Smooth muscle cell (in vitro differentiated cells): ENCODE measurements at regions not wholly inside any gene's neighbourhood (a gene's known extent, or its start where the extent isn't known, plus 50 kb on each side); places are given as distances from the start of the nearest gene placed in this dataset.

Experiments used
- DNase-seq: peaks from one replicate; lab custom pipeline; 2025; ENCODE audit not compliant: unreplicated experiment; lab: John Stamatoyannopoulos, UW
- H2AFZ ChIP-seq: fragments of 200-600 bp; sonication (generic); 2 replicates; pipeline ENCODE4 v1.6.0; 2016; ENCODE audit warnings: antibody characterized with exemption, low read depth, mild to moderate bottlenecking
- H3F3A ChIP-seq: fragments of 200-600 bp; sonication (generic); 2 replicates; pipeline ENCODE4 v1.6.0; 2017; ENCODE audit warnings: antibody characterized with exemption, low read depth
- H3K27ac ChIP-seq: fragments of 200-600 bp; sonication (generic); 2 replicates; pipeline ENCODE4 v1.5.1; 2016; ENCODE audit warnings: low read depth, mild to moderate bottlenecking
- H3K27me3 ChIP-seq: fragments of 200-600 bp; sonication (generic); 2 replicates; pipeline ENCODE4 v1.6.1; 2016; ENCODE audit warnings: low read depth, mild to moderate bottlenecking
- H3K36me3 ChIP-seq: fragments of 200-600 bp; sonication (generic); 2 replicates; pipeline ENCODE4 v1.5.1; 2016; ENCODE audit warnings: low read depth
- H3K4me1 ChIP-seq: fragments of 200-600 bp; sonication (generic); 2 replicates; pipeline ENCODE4 v1.5.1; 2016; ENCODE audit warnings: low read depth
- H3K4me2 ChIP-seq: fragments of 200-600 bp; sonication (generic); 2 replicates; pipeline ENCODE4 v1.6.0; 2016; ENCODE audit warnings: mild to moderate bottlenecking
- H3K4me3 ChIP-seq: fragments of 200-600 bp; sonication (generic); 2 replicates; pipeline ENCODE4 v1.5.1; 2016; ENCODE audit warnings: mild to moderate bottlenecking
- H3K79me2 ChIP-seq: fragments of 200-600 bp; sonication (generic); 2 replicates; pipeline ENCODE4 v1.6.0; 2016; ENCODE audit warnings: low read depth, mild to moderate bottlenecking
- H3K9ac ChIP-seq: fragments of 200-600 bp; sonication (generic); 2 replicates; pipeline ENCODE4 v1.6.0; 2016; ENCODE audit warnings: low read depth
- H3K9me3 ChIP-seq: fragments of 200-600 bp; sonication (generic); replicated peaks from 2 replicates; pipeline ENCODE4 v1.5.1; 2016; ENCODE audit warnings: low read depth
- H4K20me1 ChIP-seq: fragments of 200-600 bp; sonication (generic); 2 replicates; pipeline ENCODE4 v1.6.0; 2016; ENCODE audit warnings: low read depth
- WGBS: methylation state at CpG from one replicate; pipeline ENCODE4 v1.1.7; 2016; ENCODE audit warnings: low lambda C conversion rate; 5-methylcytosine and 5-hydroxymethylcytosine counted together
- TF ChIP-seq, protein P1 (sequence below): fragments of 200-600 bp; sonication (generic); IDR thresholded peaks from 2 replicates; pipeline ENCODE4 v1.5.1; 2017; ENCODE audit warnings: borderline replicate concordance, mild to moderate bottlenecking, antibody characterized with exemption; ENCODE audit not compliant: insufficient read depth, poor library complexity, severe bottlenecking

DNA sequence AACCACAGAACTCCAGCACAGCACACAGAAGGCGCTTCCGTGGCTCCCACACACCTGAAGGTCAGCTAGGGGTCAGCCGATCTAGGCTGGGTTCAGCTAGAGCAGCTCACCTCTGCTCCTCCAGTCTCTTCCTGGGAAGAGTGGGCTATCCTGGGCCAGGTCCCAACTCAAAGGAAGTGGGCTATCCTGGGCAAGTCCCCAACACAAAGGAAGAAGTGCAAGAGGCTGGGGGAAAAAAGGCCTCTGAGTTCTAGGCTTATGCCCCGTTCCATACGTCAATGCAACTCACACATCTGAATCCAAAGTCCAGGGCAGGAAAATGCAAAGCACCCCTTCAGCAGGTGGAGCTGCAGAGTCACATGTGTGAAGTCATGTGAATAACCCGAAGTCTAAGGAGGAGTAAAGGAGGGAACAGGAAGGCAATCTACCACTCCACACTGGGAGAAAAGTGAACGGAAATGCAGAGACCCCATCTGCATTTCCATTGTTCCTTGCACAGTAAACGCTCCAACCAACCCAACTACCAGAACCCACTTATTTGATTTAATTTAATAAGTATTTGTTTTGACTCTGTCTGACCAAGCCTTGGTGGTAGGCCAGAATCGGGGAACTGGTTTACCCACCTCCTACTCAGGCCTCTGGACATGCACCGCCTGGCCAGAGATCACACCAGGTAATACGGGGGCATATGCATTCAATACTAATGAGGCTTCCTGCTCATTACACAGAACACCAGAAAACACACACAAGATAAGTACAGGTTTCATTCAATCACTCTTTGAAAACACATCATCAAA, 95.5 kb upstream of the RNF32 start:
- no peaks in the 10 kb centered on the region for H3K9me3 ChIP-seq
- no peaks in the 10 kb centered on the region for H4K20me1 ChIP-seq
- H3K27me3 ChIP-seq = no peaks in the 10 kb centered on the region
- no peaks in the 10 kb centered on the region for H3F3A ChIP-seq
- TF ChIP-seq, protein P1, sequence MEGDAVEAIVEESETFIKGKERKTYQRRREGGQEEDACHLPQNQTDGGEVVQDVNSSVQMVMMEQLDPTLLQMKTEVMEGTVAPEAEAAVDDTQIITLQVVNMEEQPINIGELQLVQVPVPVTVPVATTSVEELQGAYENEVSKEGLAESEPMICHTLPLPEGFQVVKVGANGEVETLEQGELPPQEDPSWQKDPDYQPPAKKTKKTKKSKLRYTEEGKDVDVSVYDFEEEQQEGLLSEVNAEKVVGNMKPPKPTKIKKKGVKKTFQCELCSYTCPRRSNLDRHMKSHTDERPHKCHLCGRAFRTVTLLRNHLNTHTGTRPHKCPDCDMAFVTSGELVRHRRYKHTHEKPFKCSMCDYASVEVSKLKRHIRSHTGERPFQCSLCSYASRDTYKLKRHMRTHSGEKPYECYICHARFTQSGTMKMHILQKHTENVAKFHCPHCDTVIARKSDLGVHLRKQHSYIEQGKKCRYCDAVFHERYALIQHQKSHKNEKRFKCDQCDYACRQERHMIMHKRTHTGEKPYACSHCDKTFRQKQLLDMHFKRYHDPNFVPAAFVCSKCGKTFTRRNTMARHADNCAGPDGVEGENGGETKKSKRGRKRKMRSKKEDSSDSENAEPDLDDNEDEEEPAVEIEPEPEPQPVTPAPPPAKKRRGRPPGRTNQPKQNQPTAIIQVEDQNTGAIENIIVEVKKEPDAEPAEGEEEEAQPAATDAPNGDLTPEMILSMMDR = no peak
- no peak overlapping the region for H3K9ac ChIP-seq
- H3K79me2 ChIP-seq = no peaks in the 10 kb centered on the region
- no peak overlapping the region for H3K4me2 ChIP-seq
- DNase-seq = no peak
- H2AFZ ChIP-seq = no peak overlapping the region
- 88% methylated on average over 11 of the region's 11 CpGs for WGBS
- no peaks in the 10 kb centered on the region for H3K36me3 ChIP-seq
- H3K4me1 ChIP-seq = no peaks in the 10 kb centered on the region
- no peak overlapping the region for H3K27ac ChIP-seq
- no peak overlapping the region for H3K4me3 ChIP-seq

- H3K4me1 ChIP-seq = no peaks in the 10 kb centered on the region
- H3K36me3 ChIP-seq = no peaks in the 10 kb centered on the region
- WGBS = 86% methylated on average over 33 of the region's 33 CpGs
- DNase-seq = no peak
- no peak overlapping the region for H2AFZ ChIP-seq
- no peaks in the 10 kb centered on the region for H3K9me3 ChIP-seq
- H3K79me2 ChIP-seq = no peaks in the 10 kb centered on the region
- no peak overlapping the region for H3K9ac ChIP-seq
- TF ChIP-seq, protein P1 = no peak
- no peaks in the 10 kb centered on the region for H3F3A ChIP-seq
- H3K4me2 ChIP-seq = no peak overlapping the region
- no peaks in the 10 kb centered on the region for H4K20me1 ChIP-seq
- no peak overlapping the region for H3K4me3 ChIP-seq
- H3K27ac ChIP-seq = no peak overlapping the region
- H3K27me3 ChIP-seq = no peaks in the 10 kb centered on the region
These were observed 96.6 kb upstream of the RNF32 start for GRCh38 chr7:156543699-156544598.

GRCh38 chr7:156540619-156541165, 99.9 kb upstream of the RNF32 start:
- Histone ChIP-seq H4K20me1 (no peaks in the 10 kb centered on the region), H3K4me1 (no peaks in the 10 kb centered on the region), H3K27ac (no peak overlapping the region), H3K9me3 (no peaks in the 10 kb centered on the region), H3K4me3 (no peak overlapping the region), H3K4me2 (no peak overlapping the region), H3K9ac (no peak overlapping the region), H3K27me3 (no peaks in the 10 kb centered on the region), H3F3A (no peaks in the 10 kb centered on the region), H3K36me3 (no peaks in the 10 kb centered on the region), H3K79me2 (no peaks in the 10 kb centered on the region), H2AFZ (no peak overlapping the region)
- DNase-seq = no peak
- WGBS = 89% methylated on average over 7 of the region's 7 CpGs
- TF ChIP-seq, protein P1 = no peak
